SK-N-MC (cell line): ENCODE measurements at regions not wholly inside any gene's neighbourhood (a gene's known extent, or its start where the extent isn't known, plus 50 kb on each side); places are given as distances from the start of the nearest gene placed in this dataset.

Experiments
- FOXP2 ChIP-seq: optimal IDR thresholded peaks from 2 replicates; pipeline ENCODE3; 2011; ENCODE audit warnings: mild to moderate bottlenecking, moderate library complexity; ENCODE audit not compliant: insufficient read depth; ENCODE audit errors: extremely low read length, control extremely low read depth
- POLR2AphosphoS5 ChIP-seq: IDR thresholded peaks from 2 replicates; pipeline ENCODE4 v1.6.1; 2012; ENCODE audit warnings: mild to moderate bottlenecking, low read depth, low read length, borderline replicate concordance

GRCh38 chr6:14277405-14277930 lies 159.9 kb downstream of the CD83 start:
- no peak for TF ChIP-seq FOXP2
- TF ChIP-seq POLR2AphosphoS5 = no peak
